ENCODE measurements at regions not wholly inside any gene's neighbourhood (a gene's known extent, or its start where the extent isn't known, plus 50 kb on each side); places are given as distances from the start of the nearest gene placed in this dataset.

DNA sequence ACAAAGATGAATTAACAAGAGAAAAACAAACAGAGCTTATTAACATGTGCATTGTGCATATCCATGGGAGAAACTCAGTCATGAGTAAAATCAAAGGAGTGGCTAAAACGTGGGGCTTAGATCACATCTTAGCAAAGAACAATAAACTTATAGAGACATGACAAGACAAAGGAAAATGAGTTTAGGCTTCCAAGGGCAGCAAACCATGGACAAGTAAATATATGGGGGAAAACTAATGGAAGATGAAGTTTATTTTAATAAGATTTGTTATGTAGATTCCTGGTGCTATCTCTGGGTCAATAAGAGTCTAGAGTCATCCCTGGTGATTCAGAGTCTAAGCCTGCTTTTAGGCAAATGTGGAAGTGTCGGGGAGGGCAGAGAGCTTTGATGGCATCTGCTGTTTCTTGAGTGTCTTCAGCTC, 87.2 kb upstream of the PLPP4 start:
- Histone ChIP-seq H3K27me3 (ENCODE audit: control insufficient read depth in 3 of 3, insufficient read depth in 3 of 3, low read length in 3 of 3) (no peaks in the 10 kb centered on the region), H3K27ac (ENCODE audit: low read depth in 1 of 3, low read length in 2 of 3) (no peak overlapping the region), H3K9me3 (ENCODE audit: control insufficient read depth in 2 of 2, insufficient read depth in 1 of 2, low read depth in 1 of 2, low read length in 1 of 2) (no peaks in the 10 kb centered on the region), H3K36me3 (ENCODE audit: control insufficient read depth in 3 of 3, insufficient read depth in 2 of 3, low read depth in 1 of 3, low read length in 3 of 3) (no peaks in the 10 kb centered on the region), H3K4me3 (ENCODE audit: low read depth in 1 of 3, low read length in 3 of 3) (no peak overlapping the region), H3K4me1 (ENCODE audit: control insufficient read depth in 3 of 3, insufficient read depth in 2 of 3, low read depth in 1 of 3, low read length in 2 of 3) (no peaks in the 10 kb centered on the region)
- no peak for DNase-seq
- 27 to 64% (median 48%) methylated on average over 2 of the region's 2 CpGs for WGBS, 3 donors
- FAIRE-seq, result no peak

DNA sequence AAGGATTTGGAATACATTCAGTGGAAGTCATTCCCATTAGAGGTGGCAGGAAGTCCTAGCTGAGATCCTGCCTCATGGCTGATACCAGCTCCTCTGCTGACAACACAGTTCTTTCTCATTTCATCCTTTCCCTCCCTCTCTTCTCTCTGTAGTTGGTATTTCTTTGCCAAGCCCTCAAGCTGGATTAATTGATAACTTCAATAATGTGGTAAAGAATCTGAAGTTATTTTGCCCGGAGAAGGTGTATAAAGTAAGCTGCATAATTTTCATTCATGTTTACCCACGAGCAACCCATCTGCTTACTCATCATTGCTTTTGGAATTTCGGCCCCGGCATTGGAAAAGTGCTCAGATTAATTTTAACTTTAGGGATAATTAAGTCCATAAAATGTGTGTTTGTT, 85.2 kb upstream of the PLPP4 start:
- Histone ChIP-seq H3K4me3 (ENCODE audit: low read depth in 1 of 3, low read length in 3 of 3) (no peak overlapping the region), H3K36me3 (ENCODE audit: control insufficient read depth in 3 of 3, insufficient read depth in 2 of 3, low read depth in 1 of 3, low read length in 3 of 3) (no peaks in the 10 kb centered on the region), H3K4me1 (ENCODE audit: control insufficient read depth in 3 of 3, insufficient read depth in 2 of 3, low read depth in 1 of 3, low read length in 2 of 3) (no peaks in the 10 kb centered on the region), H3K27ac (ENCODE audit: low read depth in 1 of 3, low read length in 2 of 3) (no peak overlapping the region), H3K9me3 (ENCODE audit: control insufficient read depth in 2 of 2, insufficient read depth in 1 of 2, low read depth in 1 of 2, low read length in 1 of 2) (no peaks in the 10 kb centered on the region), H3K27me3 (ENCODE audit: control insufficient read depth in 3 of 3, insufficient read depth in 3 of 3, low read length in 3 of 3) (no peaks in the 10 kb centered on the region)
- DNase-seq (no peak), FAIRE-seq (no peak)
- WGBS, 3 donors, result 76 to 83% (median 77%) methylated on average over 4 of the region's 4 CpGs

DNA sequence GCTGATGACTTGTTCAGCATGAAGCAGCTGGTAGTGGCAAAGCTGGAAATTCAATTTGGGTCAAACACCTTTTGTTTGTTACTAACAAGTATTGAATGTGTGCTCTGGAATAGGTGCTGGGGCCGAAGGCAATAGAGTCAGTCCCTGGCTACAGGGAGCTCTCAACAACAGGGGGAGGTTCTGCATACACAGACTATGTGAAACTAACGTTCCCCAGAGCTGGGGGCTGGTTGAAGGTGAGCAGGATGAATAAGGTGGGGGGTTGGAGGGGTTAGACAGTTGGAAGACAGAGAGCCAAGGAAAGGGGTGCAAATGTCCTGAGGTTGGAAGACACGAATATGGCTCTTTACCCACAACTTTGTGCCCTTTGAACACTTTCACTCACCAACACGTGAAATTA, 84.1 kb upstream of the PLPP4 start:
- DNase-seq (no peak), FAIRE-seq (no peak)
- Histone ChIP-seq H3K36me3 (ENCODE audit: control insufficient read depth in 3 of 3, insufficient read depth in 2 of 3, low read depth in 1 of 3, low read length in 3 of 3) (no peaks in the 10 kb centered on the region), H3K9me3 (ENCODE audit: control insufficient read depth in 2 of 2, insufficient read depth in 1 of 2, low read depth in 1 of 2, low read length in 1 of 2) (no peaks in the 10 kb centered on the region), H3K4me1 (ENCODE audit: control insufficient read depth in 3 of 3, insufficient read depth in 2 of 3, low read depth in 1 of 3, low read length in 2 of 3) (no peaks in the 10 kb centered on the region), H3K27ac (ENCODE audit: low read depth in 1 of 3, low read length in 2 of 3) (no peak overlapping the region), H3K4me3 (ENCODE audit: low read depth in 1 of 3, low read length in 3 of 3) (no peak overlapping the region), H3K27me3 (ENCODE audit: control insufficient read depth in 3 of 3, insufficient read depth in 3 of 3, low read length in 3 of 3) (no peaks in the 10 kb centered on the region)
- WGBS, 3 donors, result 47 to 63% (median 50%) methylated on average over 4 of the region's 4 CpGs

DNA sequence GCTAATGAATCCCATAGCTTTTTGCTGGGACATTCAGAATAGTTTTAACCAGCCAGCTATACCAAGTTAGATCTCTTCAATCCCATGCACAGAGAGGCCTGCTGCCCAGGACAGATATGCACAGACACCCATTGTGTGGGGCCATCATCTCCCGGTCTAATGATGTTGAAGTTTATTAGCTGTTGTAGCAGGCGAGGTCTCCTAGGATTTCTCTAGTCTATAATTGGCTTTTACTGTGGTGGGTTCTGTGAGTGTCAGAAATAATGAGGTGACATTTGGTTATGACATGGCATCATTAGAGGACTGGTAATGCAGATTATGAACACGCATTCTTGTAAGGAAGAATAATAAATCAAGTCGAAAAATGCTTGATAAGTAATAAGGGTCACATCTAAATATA, 81.4 kb upstream of the PLPP4 start:
- Histone ChIP-seq H3K4me3 (ENCODE audit: low read depth in 1 of 3, low read length in 3 of 3) (no peak overlapping the region), H3K27ac (ENCODE audit: low read depth in 1 of 3, low read length in 2 of 3) (no peak overlapping the region), H3K4me1 (ENCODE audit: control insufficient read depth in 3 of 3, insufficient read depth in 2 of 3, low read depth in 1 of 3, low read length in 2 of 3) (no peaks in the 10 kb centered on the region), H3K27me3 (ENCODE audit: control insufficient read depth in 3 of 3, insufficient read depth in 3 of 3, low read length in 3 of 3) (peaks cover 0 to 1% (median 0%) of the 10 kb centered on the region in 3 donors), H3K9me3 (ENCODE audit: control insufficient read depth in 2 of 2, insufficient read depth in 1 of 2, low read depth in 1 of 2, low read length in 1 of 2) (no peaks in the 10 kb centered on the region), H3K36me3 (ENCODE audit: control insufficient read depth in 3 of 3, insufficient read depth in 2 of 3, low read depth in 1 of 3, low read length in 3 of 3) (no peaks in the 10 kb centered on the region)
- no peak for DNase-seq
- 78 to 84% (median 82%) methylated on average over 4 of the region's 4 CpGs for WGBS, 3 donors
- FAIRE-seq, result no peak

DNA sequence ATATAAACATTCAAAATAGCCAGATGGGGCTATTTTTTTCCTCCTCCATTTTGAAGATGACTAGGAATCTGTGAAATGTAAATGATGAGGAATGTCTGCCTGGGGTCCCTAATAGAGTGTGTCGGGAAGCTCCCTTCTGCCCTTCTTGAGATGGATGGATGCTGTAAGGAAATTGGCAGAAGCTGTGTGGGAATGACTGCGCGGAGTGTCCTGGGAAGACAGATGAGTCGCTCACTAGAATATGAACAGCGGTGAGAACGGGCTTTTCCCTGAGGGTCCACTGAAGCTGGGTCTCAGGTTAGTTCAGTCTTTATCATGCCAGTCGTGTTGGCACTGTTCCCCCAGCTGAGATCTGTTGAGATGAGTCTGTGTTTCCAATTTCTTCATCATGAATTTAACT, 75.1 kb upstream of the PLPP4 start:
- WGBS, 3 donors, result 79 to 85% (median 81%) methylated on average over 7 of the region's 7 CpGs
- Histone ChIP-seq H3K27me3 (ENCODE audit: control insufficient read depth in 3 of 3, insufficient read depth in 3 of 3, low read length in 3 of 3) (peaks cover 0 to 6% (median 0%) of the 10 kb centered on the region in 3 donors), H3K9me3 (ENCODE audit: control insufficient read depth in 2 of 2, insufficient read depth in 1 of 2, low read depth in 1 of 2, low read length in 1 of 2) (no peaks in the 10 kb centered on the region), H3K27ac (ENCODE audit: low read depth in 1 of 3, low read length in 2 of 3) (no peak overlapping the region), H3K4me3 (ENCODE audit: low read depth in 1 of 3, low read length in 3 of 3) (no peak overlapping the region), H3K4me1 (ENCODE audit: control insufficient read depth in 3 of 3, insufficient read depth in 2 of 3, low read depth in 1 of 3, low read length in 2 of 3) (no peaks in the 10 kb centered on the region), H3K36me3 (ENCODE audit: control insufficient read depth in 3 of 3, insufficient read depth in 2 of 3, low read depth in 1 of 3, low read length in 3 of 3) (no peaks in the 10 kb centered on the region)
- DNase-seq (no peak), FAIRE-seq (no peak)

DNA sequence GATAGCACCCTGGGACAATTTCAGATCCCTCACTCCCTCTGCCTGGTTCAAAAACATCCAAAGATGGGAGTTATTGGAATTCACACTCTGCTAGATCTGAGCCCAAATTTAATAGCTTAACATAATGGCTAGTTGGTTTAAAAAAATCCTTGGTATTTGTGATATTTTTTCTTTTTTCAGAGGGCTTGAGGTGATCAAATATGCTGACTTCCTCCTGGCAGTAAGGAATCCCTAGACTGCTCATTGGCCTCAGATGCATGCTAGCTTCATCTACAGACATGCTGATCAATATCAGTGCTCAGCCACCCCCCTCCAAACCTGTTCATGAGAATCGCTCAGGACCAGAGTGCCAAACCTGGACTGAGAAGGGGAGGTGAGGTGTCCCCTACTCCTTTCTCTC, 74.7 kb upstream of the PLPP4 start:
- DNase-seq (no peak), FAIRE-seq (no peak)
- H3K36me3 ChIP-seq (ENCODE audit: control insufficient read depth in 3 of 3, insufficient read depth in 2 of 3, low read depth in 1 of 3, low read length in 3 of 3), result no peaks in the 10 kb centered on the region
- H3K4me1 ChIP-seq (ENCODE audit: control insufficient read depth in 3 of 3, insufficient read depth in 2 of 3, low read depth in 1 of 3, low read length in 2 of 3), result no peaks in the 10 kb centered on the region
- no peak overlapping the region for H3K4me3 ChIP-seq (ENCODE audit: low read depth in 1 of 3, low read length in 3 of 3)
- H3K27me3 ChIP-seq (ENCODE audit: control insufficient read depth in 3 of 3, insufficient read depth in 3 of 3, low read length in 3 of 3), result peaks cover 0 to 6% (median 0%) of the 10 kb centered on the region in 3 donors
- H3K27ac ChIP-seq (ENCODE audit: low read depth in 1 of 3, low read length in 2 of 3), result no peak overlapping the region
- WGBS, 3 donors, result 89 to 100% (median 91%) methylated on average over 1 of the region's 1 CpG
- H3K9me3 ChIP-seq (ENCODE audit: control insufficient read depth in 2 of 2, insufficient read depth in 1 of 2, low read depth in 1 of 2, low read length in 1 of 2), result no peaks in the 10 kb centered on the region

DNA sequence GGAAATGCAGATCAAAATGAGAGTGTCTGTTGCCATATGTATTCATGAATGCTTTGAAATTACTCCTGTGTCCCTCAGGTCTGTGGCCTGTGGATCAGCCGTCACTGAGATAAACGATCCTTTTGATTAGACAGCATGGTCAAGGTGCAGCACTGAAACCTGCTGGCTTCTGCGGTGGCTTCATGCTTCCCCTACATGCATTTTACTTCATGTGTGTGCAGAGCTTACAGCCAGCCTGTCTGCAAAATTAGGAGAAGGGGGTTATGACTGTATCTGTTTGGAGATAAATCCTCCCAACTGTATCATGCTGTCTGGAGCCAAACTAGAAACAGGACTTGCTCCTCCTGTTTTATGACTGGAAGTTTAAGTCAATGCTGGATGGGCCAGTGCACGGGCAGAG, 71.0 kb upstream of the PLPP4 start:
- H3K27me3 ChIP-seq (ENCODE audit: control insufficient read depth in 3 of 3, insufficient read depth in 3 of 3, low read length in 3 of 3), result peaks cover 0 to 4% (median 0%) of the 10 kb centered on the region in 3 donors
- no peak overlapping the region for H3K27ac ChIP-seq (ENCODE audit: low read depth in 1 of 3, low read length in 2 of 3)
- FAIRE-seq (no peak), DNase-seq (no peak)
- H3K36me3 ChIP-seq (ENCODE audit: control insufficient read depth in 3 of 3, insufficient read depth in 2 of 3, low read depth in 1 of 3, low read length in 3 of 3), result no peaks in the 10 kb centered on the region
- no peaks in the 10 kb centered on the region for H3K4me1 ChIP-seq (ENCODE audit: control insufficient read depth in 3 of 3, insufficient read depth in 2 of 3, low read depth in 1 of 3, low read length in 2 of 3)
- 26 to 52% (median 36%) methylated on average over 4 of the region's 4 CpGs for WGBS, 3 donors
- H3K4me3 ChIP-seq (ENCODE audit: low read depth in 1 of 3, low read length in 3 of 3), result no peak overlapping the region
- no peaks in the 10 kb centered on the region for H3K9me3 ChIP-seq (ENCODE audit: control insufficient read depth in 2 of 2, insufficient read depth in 1 of 2, low read depth in 1 of 2, low read length in 1 of 2)

DNA sequence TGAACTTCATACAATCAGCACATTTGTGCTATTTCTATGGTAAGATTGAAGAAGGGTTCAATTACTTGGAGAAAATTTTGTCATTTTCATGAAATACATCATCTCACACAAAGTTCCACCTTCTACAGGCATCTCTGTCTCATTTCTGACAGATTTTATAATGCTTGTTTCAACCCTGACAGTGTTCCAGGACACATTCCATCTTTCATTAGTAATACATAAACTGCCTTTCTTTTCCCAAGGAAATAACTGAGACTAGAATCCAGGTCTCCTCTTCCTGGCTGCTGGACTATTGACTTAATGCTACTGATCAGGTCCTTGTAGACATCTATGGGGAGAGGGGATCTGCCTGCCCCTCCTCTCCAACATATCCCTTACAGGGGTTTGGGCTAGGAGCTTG, 70.1 kb upstream of the PLPP4 start:
- H3K36me3 ChIP-seq (ENCODE audit: control insufficient read depth in 3 of 3, insufficient read depth in 2 of 3, low read depth in 1 of 3, low read length in 3 of 3), result no peaks in the 10 kb centered on the region
- no peaks in the 10 kb centered on the region for H3K9me3 ChIP-seq (ENCODE audit: control insufficient read depth in 2 of 2, insufficient read depth in 1 of 2, low read depth in 1 of 2, low read length in 1 of 2)
- no peak overlapping the region for H3K4me3 ChIP-seq (ENCODE audit: low read depth in 1 of 3, low read length in 3 of 3)
- peaks cover 0 to 4% (median 0%) of the 10 kb centered on the region in 3 donors for H3K27me3 ChIP-seq (ENCODE audit: control insufficient read depth in 3 of 3, insufficient read depth in 3 of 3, low read length in 3 of 3)
- H3K27ac ChIP-seq (ENCODE audit: low read depth in 1 of 3, low read length in 2 of 3), result no peak overlapping the region
- DNase-seq (no peak), FAIRE-seq (no peak)
- H3K4me1 ChIP-seq (ENCODE audit: control insufficient read depth in 3 of 3, insufficient read depth in 2 of 3, low read depth in 1 of 3, low read length in 2 of 3), result no peaks in the 10 kb centered on the region

DNA sequence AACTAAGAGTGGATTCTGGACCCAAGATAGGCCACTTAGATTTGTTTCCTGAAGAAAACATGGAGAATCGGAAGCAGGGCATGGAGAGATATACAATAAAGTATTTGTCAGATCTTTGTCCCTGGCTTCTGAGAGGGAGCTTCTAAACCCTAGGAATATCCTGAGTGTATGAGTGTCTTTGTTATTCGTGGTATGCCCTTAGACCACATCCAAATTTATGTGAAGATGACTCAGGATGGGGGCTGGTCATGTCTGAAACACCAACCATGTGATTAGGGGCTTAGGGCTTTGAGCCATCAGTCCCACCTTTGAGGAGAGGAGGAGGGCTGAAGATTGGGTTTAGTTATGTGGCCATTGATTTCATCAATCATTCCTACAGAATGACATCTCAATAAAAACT, 69.7 kb upstream of the PLPP4 start:
- Histone ChIP-seq H3K27ac (ENCODE audit: low read depth in 1 of 3, low read length in 2 of 3) (no peak overlapping the region), H3K9me3 (ENCODE audit: control insufficient read depth in 2 of 2, insufficient read depth in 1 of 2, low read depth in 1 of 2, low read length in 1 of 2) (no peaks in the 10 kb centered on the region), H3K4me1 (ENCODE audit: control insufficient read depth in 3 of 3, insufficient read depth in 2 of 3, low read depth in 1 of 3, low read length in 2 of 3) (no peaks in the 10 kb centered on the region), H3K36me3 (ENCODE audit: control insufficient read depth in 3 of 3, insufficient read depth in 2 of 3, low read depth in 1 of 3, low read length in 3 of 3) (no peaks in the 10 kb centered on the region), H3K27me3 (ENCODE audit: control insufficient read depth in 3 of 3, insufficient read depth in 3 of 3, low read length in 3 of 3) (peaks cover 0 to 4% (median 0%) of the 10 kb centered on the region in 3 donors), H3K4me3 (ENCODE audit: low read depth in 1 of 3, low read length in 3 of 3) (no peak overlapping the region)
- DNase-seq, result no peak
- FAIRE-seq, result no peak
- WGBS, 3 donors, result 45 to 67% (median 54%) methylated on average over 2 of the region's 2 CpGs
